ENCODE measurements at regions not wholly inside any gene's neighbourhood (a gene's known extent, or its start where the extent isn't known, plus 50 kb on each side); places are given as distances from the start of the nearest gene placed in this dataset.

GRCh38 chr16:51635181-51635580 is 484.1 kb upstream of the SALL1 start:
- H3K9me3 Mint-ChIP-seq: peaks cover 5 to 40% (median 13%) of the 10 kb centered on the region in 6 donors
- H3K27me3 Mint-ChIP-seq (ENCODE audit: low read depth in 3 of 3): peaks cover 0 to 5% (median 2%) of the 10 kb centered on the region in 3 donors
- peaks cover 0 to 2% of the 10 kb centered on the region in 2 donors for H3K4me1 Mint-ChIP-seq
- no peak overlapping the region for H3K4me3 Mint-ChIP-seq
- H3K36me3 Mint-ChIP-seq: no peaks in the 10 kb centered on the region
- H3K27ac Mint-ChIP-seq: no peak overlapping the region
- no peak for DNase-seq

- Mint-ChIP-seq H3K36me3 (peaks cover 0 to 5% (median 0%) of the 10 kb centered on the region in 3 donors), H3K27me3 (ENCODE audit: low read depth in 3 of 3) (peaks cover 0 to under 1% (median 0%) of the 10 kb centered on the region in 3 donors), H3K4me1 (no peaks in the 10 kb centered on the region), H3K9me3 (peaks cover 0 to 29% (median 5%) of the 10 kb centered on the region in 6 donors), H3K4me3 (no peak overlapping the region), H3K27ac (no peak overlapping the region)
- DNase-seq: no peak
Measured at GRCh38 chr16:51630076-51630475, 479.0 kb upstream of the SALL1 start.

GRCh38 chr16:51629576-51629975 is 478.5 kb upstream of the SALL1 start:
- peaks cover 0 to 29% (median 5%) of the 10 kb centered on the region in 6 donors for H3K9me3 Mint-ChIP-seq
- DNase-seq: no peak
- no peaks in the 10 kb centered on the region for H3K27me3 Mint-ChIP-seq (ENCODE audit: low read depth in 3 of 3)
- H3K27ac Mint-ChIP-seq: no peak overlapping the region
- peaks cover 0 to 5% (median 0%) of the 10 kb centered on the region in 3 donors for H3K36me3 Mint-ChIP-seq
- no peak overlapping the region for H3K4me3 Mint-ChIP-seq
- H3K4me1 Mint-ChIP-seq: no peaks in the 10 kb centered on the region

DNA sequence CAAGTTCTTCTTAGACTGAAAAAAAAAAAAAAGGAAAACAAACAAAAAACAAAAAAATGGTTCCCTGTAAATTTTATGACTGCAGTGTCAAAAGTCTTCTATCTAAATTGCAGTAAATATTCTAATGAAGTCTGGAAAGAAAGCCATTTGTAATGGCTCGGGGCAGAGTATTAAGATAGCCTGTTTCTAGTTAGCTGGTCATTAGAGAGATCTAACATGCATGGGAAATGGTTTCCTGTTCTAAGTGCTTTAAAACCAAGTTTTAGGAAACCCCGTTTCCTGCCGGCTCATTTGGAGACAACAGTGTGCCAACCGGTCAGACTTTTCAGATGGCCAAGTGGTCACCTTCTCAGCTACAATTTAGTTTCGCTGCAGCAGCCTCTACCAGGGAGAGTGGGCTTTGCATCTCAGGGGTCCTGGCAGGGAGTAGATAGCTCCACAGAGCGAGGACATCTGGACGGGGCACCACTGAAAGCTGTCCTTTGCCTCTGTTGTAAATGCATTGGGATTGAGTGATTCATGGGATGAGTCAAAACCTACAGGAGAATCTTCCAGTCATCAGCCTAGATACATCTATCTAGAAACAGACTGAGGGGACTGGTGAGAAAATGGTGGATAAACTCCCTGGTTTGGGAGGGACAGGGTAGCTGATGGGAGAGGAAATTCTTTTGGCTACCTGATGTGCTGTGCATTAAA is 473.2 kb upstream of the SALL1 start:
- peaks cover 0 to 5% (median 0%) of the 10 kb centered on the region in 3 donors for H3K36me3 Mint-ChIP-seq
- no peak for DNase-seq
- no peak overlapping the region for H3K27ac Mint-ChIP-seq
- H3K4me1 Mint-ChIP-seq: no peaks in the 10 kb centered on the region
- no peak overlapping the region for H3K4me3 Mint-ChIP-seq
- no peaks in the 10 kb centered on the region for H3K27me3 Mint-ChIP-seq (ENCODE audit: low read depth in 3 of 3)
- H3K9me3 Mint-ChIP-seq: peaks cover 0 to 38% (median 7%) of the 10 kb centered on the region in 6 donors

GRCh38 chr16:51621610-51622009 is 470.5 kb upstream of the SALL1 start:
- no peak overlapping the region for H3K27ac Mint-ChIP-seq
- no peak overlapping the region for H3K4me3 Mint-ChIP-seq
- no peaks in the 10 kb centered on the region for H3K4me1 Mint-ChIP-seq
- peaks cover 0 to 2% (median 0%) of the 10 kb centered on the region in 3 donors for H3K27me3 Mint-ChIP-seq (ENCODE audit: low read depth in 3 of 3)
- peaks cover 3 to 35% (median 8%) of the 10 kb centered on the region in 6 donors for H3K9me3 Mint-ChIP-seq
- no peak for DNase-seq
- no peaks in the 10 kb centered on the region for H3K36me3 Mint-ChIP-seq

DNA sequence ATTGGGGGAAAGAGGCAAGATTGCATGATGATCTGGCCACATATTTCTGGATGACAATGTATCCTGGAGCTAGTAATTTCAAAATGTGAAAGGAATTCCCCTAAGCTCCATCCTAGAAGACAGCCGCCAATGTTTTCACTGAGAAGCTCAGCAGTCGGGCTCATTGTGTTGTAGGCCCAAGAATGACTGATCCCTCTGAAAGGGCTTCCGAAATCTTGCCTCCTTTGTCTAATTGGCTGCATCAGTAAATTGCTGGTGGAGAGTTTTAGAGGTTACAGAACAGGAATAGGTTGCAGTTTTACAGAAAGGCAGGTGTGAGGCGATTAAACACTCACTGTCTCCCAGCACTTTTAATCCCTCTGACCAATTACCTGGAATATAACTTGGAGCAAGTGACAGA is 464.1 kb upstream of the SALL1 start:
- peaks cover 2 to 5% (median 2%) of the 10 kb centered on the region in 3 donors for H3K27me3 Mint-ChIP-seq (ENCODE audit: low read depth in 3 of 3)
- H3K36me3 Mint-ChIP-seq: no peaks in the 10 kb centered on the region
- H3K9me3 Mint-ChIP-seq: peaks cover 3 to 32% (median 7%) of the 10 kb centered on the region in 6 donors
- DNase-seq: no peak
- no peaks in the 10 kb centered on the region for H3K4me1 Mint-ChIP-seq
- H3K4me3 Mint-ChIP-seq: no peak overlapping the region
- no peak overlapping the region for H3K27ac Mint-ChIP-seq

DNA sequence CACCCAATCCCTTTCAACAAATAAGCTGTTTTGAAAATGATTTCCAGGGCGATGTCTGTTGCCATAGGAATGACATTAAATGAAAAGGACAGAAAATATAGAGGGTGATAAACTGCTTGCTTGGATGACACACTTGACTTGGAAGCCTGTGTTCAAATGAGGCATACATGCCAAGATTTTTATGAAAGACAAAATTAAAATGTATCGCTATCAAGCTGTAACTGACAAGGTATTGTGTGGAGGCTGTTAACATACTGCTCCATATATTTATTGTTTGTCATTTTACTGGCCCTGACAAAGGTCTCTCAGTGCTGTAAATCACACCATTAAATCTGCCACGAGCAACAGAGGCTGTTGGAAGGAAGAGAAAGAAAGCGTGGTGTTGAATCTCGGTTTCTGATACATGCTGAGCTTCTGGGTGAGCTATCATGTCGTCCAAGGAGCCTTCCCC is 456.2 kb upstream of the SALL1 start:
- no peak overlapping the region for H3K4me3 Mint-ChIP-seq
- peaks cover 0 to 4% (median 3%) of the 10 kb centered on the region in 3 donors for H3K27me3 Mint-ChIP-seq (ENCODE audit: low read depth in 3 of 3)
- H3K36me3 Mint-ChIP-seq: no peaks in the 10 kb centered on the region

DNA sequence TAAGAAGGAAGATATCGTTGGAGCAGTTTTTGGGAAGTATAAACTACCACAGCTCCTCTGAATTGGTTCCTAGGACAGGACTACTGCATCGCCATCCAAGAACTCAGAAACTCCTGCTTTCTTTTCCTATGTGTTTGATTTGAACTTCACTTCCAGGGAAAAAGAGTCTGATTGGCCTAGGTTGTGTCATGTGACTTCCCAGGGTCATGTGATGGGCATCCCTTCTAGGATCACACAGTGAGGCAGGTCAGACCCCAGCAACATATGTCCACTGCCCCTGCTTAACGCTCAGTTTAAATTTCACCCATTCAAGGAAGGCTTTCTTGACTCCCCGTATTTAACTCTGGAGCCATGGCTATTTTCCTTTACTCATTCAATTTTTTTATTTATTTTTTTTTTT is 445.2 kb upstream of the SALL1 start:
- Mint-ChIP-seq H3K4me3 (no peak overlapping the region), H3K27me3 (ENCODE audit: low read depth in 3 of 3) (no peaks in the 10 kb centered on the region), H3K36me3 (peaks cover 0 to 8% (median 0%) of the 10 kb centered on the region in 3 donors), H3K4me1 (no peaks in the 10 kb centered on the region), H3K27ac (no peak overlapping the region), H3K9me3 (peaks cover 0 to 39% (median 6%) of the 10 kb centered on the region in 6 donors)
- no peak for DNase-seq

More for the DNA sequence above, 456.2 kb upstream of the SALL1 start:
- H3K9me3 Mint-ChIP-seq: peaks cover 0 to 19% (median 7%) of the 10 kb centered on the region in 6 donors
- no peak for DNase-seq
- no peaks in the 10 kb centered on the region for H3K4me1 Mint-ChIP-seq
- H3K27ac Mint-ChIP-seq: no peak overlapping the region

- H3K4me3 Mint-ChIP-seq: no peak overlapping the region
- no peak for DNase-seq
- H3K9me3 Mint-ChIP-seq: peaks cover 0 to 32% (median 5%) of the 10 kb centered on the region in 6 donors
- no peaks in the 10 kb centered on the region for H3K4me1 Mint-ChIP-seq
- no peak overlapping the region for H3K27ac Mint-ChIP-seq
- H3K27me3 Mint-ChIP-seq (ENCODE audit: low read depth in 3 of 3): peaks cover 0 to 2% (median 0%) of the 10 kb centered on the region in 3 donors
- H3K36me3 Mint-ChIP-seq: peaks cover 0 to under 1% (median 0%) of the 10 kb centered on the region in 3 donors
Measured at GRCh38 chr16:51592535-51593300, 441.6 kb upstream of the SALL1 start.

DNA sequence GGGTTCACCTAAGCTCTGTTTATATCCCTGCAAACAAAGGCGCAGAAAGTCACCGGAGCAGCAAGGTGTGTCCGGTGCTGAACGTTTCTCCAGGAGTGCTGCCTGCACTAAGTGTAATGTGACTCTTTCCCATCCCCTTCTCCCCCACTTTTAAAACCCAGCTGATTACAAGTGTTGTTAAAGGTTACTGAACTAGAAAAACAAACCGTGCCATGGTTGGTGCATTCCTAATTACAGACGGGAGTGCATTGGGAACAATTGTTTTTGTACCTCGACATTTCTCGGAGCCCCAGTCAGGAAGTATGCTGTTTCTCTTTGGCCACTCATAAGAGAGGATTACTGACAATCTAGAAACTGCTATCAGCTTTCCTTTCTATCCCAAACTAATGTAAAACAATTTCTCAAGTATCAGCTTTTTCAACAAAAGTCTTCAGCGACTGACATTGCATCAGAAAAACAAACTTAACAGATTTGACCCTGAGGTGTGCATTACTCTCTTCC is 441.0 kb upstream of the SALL1 start:
- Mint-ChIP-seq H3K4me3 (no peak overlapping the region), H3K36me3 (no peaks in the 10 kb centered on the region), H3K4me1 (no peaks in the 10 kb centered on the region), H3K27ac (no peak overlapping the region), H3K27me3 (ENCODE audit: low read depth in 3 of 3) (peaks cover 0 to 2% (median 0%) of the 10 kb centered on the region in 3 donors), H3K9me3 (peaks cover 0 to 27% (median 5%) of the 10 kb centered on the region in 6 donors)
- DNase-seq: no peak

GRCh38 chr16:51591480-51591879 is 440.4 kb upstream of the SALL1 start:
- Mint-ChIP-seq H3K4me3 (no peak overlapping the region), H3K27ac (no peak overlapping the region), H3K36me3 (no peaks in the 10 kb centered on the region), H3K4me1 (no peaks in the 10 kb centered on the region), H3K9me3 (peaks cover 0 to 24% (median 3%) of the 10 kb centered on the region in 6 donors), H3K27me3 (ENCODE audit: low read depth in 3 of 3) (peaks cover 0 to 2% (median 0%) of the 10 kb centered on the region in 3 donors)
- DNase-seq: no peak

DNA sequence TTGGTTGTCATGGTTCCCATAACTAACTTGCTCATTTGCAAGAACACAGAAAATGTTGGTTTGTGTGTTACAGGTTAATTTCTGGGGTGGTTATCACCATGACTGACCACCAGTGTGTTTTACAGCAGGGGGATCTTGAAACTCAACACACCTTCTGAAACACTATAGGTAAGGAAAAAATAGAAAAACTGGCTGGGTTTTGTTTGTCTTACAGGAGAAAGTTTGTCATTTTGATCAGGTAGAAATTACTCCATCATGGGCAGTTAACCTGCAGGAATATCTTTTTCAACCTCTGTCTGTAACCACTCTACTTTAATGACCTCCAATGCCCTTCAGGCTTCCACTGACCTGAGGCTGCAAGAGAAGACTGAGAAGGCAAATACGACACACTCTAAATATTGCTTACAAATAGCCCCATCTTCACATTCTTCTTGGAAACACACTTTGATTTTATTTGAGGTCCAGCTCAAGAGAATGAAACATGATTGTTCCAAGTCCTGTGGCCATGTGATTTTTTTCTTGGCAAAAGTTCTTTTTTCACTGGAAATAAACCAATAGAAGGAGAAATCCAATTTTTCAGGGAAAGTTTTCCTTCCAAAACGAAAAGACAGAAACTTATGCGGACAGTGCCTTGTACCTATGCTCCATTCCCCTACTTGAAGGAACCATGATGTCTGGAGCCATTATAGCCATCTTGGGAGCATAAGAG is 428.7 kb upstream of the SALL1 start:
- no peak overlapping the region for H3K27ac Mint-ChIP-seq

GRCh38 chr16:51577621-51578303 is 426.7 kb upstream of the SALL1 start:
- Mint-ChIP-seq H3K9me3 (peaks cover 0 to 23% (median 4%) of the 10 kb centered on the region in 6 donors), H3K4me3 (no peak overlapping the region)

More for the DNA sequence above, 428.7 kb upstream of the SALL1 start:
- DNase-seq: no peak
- Mint-ChIP-seq H3K4me3 (no peak overlapping the region), H3K9me3 (peaks cover 0 to 13% (median 4%) of the 10 kb centered on the region in 6 donors), H3K36me3 (peaks cover 0 to 2% (median 0%) of the 10 kb centered on the region in 3 donors), H3K4me1 (no peaks in the 10 kb centered on the region), H3K27me3 (ENCODE audit: low read depth in 3 of 3) (peaks cover 0 to 4% (median 0%) of the 10 kb centered on the region in 3 donors)

More at GRCh38 chr16:51577621-51578303, 426.7 kb upstream of the SALL1 start:
- no peak for DNase-seq
- Mint-ChIP-seq H3K4me1 (no peaks in the 10 kb centered on the region), H3K27ac (no peak overlapping the region), H3K27me3 (ENCODE audit: low read depth in 3 of 3) (peaks cover 0 to under 1% (median 0%) of the 10 kb centered on the region in 3 donors), H3K36me3 (peaks cover 0 to 2% (median 0%) of the 10 kb centered on the region in 3 donors)

Measured in immature natural killer cell (primary cell).